Parathyroid adenoma (tissue), 2 donors: ENCODE measurements at regions not wholly inside any gene's neighbourhood (a gene's known extent, or its start where the extent isn't known, plus 50 kb on each side); places are given as distances from the start of the nearest gene placed in this dataset.

Experiments
- H2AFZ ChIP-seq: fragments of 300-600 bp; sonication (generic); one replicate; pipeline ENCODE4 v1.7.0; 2017; ENCODE audit warnings: antibody characterized with exemption, mild to moderate bottlenecking
- H3K27ac ChIP-seq: fragments of 300-600 bp; sonication (generic); one replicate; pipeline ENCODE4 v1.7.0; 2017
- H3K27me3 ChIP-seq: fragments of 300-600 bp; sonication (generic); one replicate; pipeline ENCODE4 v1.7.0; 2017; ENCODE audit warnings: low read length; ENCODE audit not compliant: control insufficient read depth, insufficient read depth
- H3K36me3 ChIP-seq: fragments of 300-600 bp; sonication (generic); one replicate; pipeline ENCODE4 v1.7.0; 2017; ENCODE audit warnings: low read length; ENCODE audit not compliant: control insufficient read depth, insufficient read depth
- H3K4me1 ChIP-seq: fragments of 300-600 bp; sonication (generic); one replicate; pipeline ENCODE4 v1.7.0; 2017; ENCODE audit warnings: control low read depth
- H3K4me2 ChIP-seq: fragments of 300-600 bp; sonication (generic); one replicate; pipeline ENCODE4 v1.7.0; 2017; ENCODE audit warnings: low read length
- H3K4me3 ChIP-seq: fragments of 300-600 bp; sonication (generic); one replicate; pipeline ENCODE4 v1.7.0; 2017; ENCODE audit warnings: low read depth, low read length
- H3K79me2 ChIP-seq: fragments of 300-600 bp; sonication (generic); one replicate; pipeline ENCODE4 v1.7.0; 2017; ENCODE audit warnings: control low read depth
- H3K9ac ChIP-seq: fragments of 300-600 bp; sonication (generic); one replicate; pipeline ENCODE4 v1.7.0; 2017; ENCODE audit warnings: mild to moderate bottlenecking
- H3K9me3 ChIP-seq: fragments of 300-600 bp; sonication (generic); one replicate; pipeline ENCODE4 v1.7.0; 2017; ENCODE audit warnings: low read length; ENCODE audit not compliant: control insufficient read depth
- TF ChIP-seq, protein P1 (sequence below): fragments of 300-600 bp; sonication (generic); IDR thresholded peaks from one replicate; pipeline ENCODE4 v1.7.0; 2017; ENCODE audit warnings: antibody characterized with exemption, mild to moderate bottlenecking
- donor health status: primary hyperparathyroidism.

DNA sequence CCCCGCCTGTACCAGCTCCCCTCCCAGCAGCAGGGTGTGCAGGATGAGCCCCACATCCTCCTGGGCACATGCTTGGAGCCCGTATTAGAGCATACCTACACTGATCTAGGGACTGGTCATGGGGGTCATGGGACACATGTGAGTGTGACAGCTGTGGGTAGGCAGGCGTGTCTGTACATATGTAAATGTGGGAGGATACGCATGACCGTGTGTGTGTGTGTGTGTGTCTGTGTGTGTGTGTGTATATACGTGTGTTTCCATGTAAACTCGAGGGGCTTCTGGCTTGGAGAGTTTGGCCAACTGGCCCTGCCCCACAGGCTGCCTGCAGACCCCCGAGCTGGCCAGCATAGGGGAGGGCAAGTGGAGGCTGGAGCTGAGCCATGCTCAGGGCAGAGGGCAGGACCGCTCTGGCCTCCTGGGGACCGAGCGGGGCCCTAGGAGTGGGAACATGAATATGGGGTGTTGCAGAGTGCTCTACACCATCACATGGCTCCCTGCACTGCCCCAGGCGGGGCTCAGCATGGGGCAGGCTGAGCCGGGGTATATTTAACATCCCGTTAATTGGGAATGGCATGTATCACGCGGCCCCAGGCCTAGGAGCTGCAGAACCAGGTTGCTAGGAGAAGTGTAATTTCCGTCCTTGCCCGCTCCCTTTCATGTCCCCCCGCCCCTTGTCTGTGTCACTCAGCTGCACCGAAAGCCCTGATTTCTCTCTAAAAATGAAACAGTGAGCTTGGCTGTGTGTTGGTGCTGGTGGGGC is 152.7 kb upstream of the PCBD1 start:
- Histone ChIP-seq H3K79me2 (no peaks in the 10 kb centered on the region), H3K9ac (no peak overlapping the region), H2AFZ (no peak overlapping the region), H3K4me3 (no peak overlapping the region), H3K4me2 (no peak overlapping the region), H3K27me3 (no peaks in the 10 kb centered on the region), H3K4me1 (no peaks in the 10 kb centered on the region), H3K36me3 (no peaks in the 10 kb centered on the region), H3K27ac (no peak overlapping the region), H3K9me3 (no peaks in the 10 kb centered on the region)
- TF ChIP-seq, protein P1, sequence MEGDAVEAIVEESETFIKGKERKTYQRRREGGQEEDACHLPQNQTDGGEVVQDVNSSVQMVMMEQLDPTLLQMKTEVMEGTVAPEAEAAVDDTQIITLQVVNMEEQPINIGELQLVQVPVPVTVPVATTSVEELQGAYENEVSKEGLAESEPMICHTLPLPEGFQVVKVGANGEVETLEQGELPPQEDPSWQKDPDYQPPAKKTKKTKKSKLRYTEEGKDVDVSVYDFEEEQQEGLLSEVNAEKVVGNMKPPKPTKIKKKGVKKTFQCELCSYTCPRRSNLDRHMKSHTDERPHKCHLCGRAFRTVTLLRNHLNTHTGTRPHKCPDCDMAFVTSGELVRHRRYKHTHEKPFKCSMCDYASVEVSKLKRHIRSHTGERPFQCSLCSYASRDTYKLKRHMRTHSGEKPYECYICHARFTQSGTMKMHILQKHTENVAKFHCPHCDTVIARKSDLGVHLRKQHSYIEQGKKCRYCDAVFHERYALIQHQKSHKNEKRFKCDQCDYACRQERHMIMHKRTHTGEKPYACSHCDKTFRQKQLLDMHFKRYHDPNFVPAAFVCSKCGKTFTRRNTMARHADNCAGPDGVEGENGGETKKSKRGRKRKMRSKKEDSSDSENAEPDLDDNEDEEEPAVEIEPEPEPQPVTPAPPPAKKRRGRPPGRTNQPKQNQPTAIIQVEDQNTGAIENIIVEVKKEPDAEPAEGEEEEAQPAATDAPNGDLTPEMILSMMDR, result no peak

DNA sequence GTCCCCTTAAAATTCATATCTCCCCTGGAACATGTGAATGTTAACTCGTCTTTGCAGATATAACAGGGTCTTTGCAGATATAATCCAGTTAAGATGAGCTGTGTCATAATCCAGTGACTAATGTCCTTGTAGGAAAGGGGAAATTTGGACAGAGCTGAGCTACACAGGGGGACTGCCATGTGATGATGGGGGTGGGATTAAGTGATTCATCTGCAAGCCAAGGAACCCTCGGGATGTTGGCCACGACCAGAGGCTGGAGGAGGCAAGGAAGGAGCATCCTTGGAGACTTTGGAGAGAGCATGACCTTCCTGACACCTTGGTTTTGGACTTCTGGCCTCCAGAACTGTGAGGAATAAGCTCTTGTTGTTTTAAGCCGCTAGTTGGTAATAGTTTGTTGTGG is 153.9 kb upstream of the PCBD1 start:
- Histone ChIP-seq H2AFZ (no peak overlapping the region), H3K4me1 (no peaks in the 10 kb centered on the region), H3K27ac (no peak overlapping the region), H3K36me3 (no peaks in the 10 kb centered on the region), H3K79me2 (no peaks in the 10 kb centered on the region), H3K4me2 (no peak overlapping the region), H3K4me3 (no peak overlapping the region), H3K9me3 (no peaks in the 10 kb centered on the region), H3K9ac (no peak overlapping the region), H3K27me3 (no peaks in the 10 kb centered on the region)
- TF ChIP-seq, protein P1, result no peak

DNA sequence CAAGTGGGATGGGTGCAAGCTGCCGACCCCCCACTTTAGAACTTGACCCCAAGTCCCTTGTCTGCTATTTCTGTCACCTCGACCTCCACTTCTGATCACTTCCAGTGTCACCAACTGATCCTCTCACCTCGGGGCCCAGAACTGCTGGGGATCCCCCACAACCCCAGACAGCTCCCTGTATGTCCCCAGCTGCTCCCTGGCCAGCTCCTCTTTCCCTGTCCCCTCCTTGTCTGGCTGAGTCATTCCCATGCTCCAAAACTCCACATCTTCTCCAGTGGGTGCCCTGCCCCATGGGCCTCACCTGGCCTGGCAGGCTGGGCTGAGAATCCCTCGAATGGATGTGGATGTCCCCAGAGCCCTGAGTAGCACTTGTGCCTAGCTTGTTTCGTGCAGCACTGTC is 154.3 kb upstream of the PCBD1 start:
- no peaks in the 10 kb centered on the region for H3K4me1 ChIP-seq
- H3K9me3 ChIP-seq, result no peaks in the 10 kb centered on the region
- H3K9ac ChIP-seq, result no peak overlapping the region
- H3K4me2 ChIP-seq, result no peak overlapping the region
- H3K27ac ChIP-seq, result no peak overlapping the region
- no peaks in the 10 kb centered on the region for H3K79me2 ChIP-seq
- H3K4me3 ChIP-seq, result no peak overlapping the region
- no peaks in the 10 kb centered on the region for H3K36me3 ChIP-seq
- TF ChIP-seq, protein P1, result no peak
- H3K27me3 ChIP-seq, result no peaks in the 10 kb centered on the region
- no peak overlapping the region for H2AFZ ChIP-seq

DNA sequence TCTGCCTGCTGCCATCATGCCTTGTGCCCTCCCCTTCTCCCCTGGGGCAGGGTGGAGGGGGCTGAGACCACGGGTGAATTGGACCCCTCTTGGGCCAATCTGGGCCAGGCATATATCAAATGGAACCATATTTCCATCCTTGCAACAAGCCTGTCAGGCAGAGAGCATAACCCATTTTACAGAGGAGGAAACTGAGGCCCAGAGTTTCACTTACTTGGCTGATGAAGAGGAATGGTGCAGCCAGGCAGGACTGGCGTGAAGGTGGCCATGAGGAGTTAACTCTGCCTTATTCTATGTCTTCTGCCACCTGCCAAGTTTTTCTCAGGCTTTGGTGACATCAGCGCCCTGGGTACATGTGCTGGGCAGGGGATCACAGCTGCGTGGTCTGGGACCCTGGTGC is 155.5 kb upstream of the PCBD1 start:
- Histone ChIP-seq H3K4me3 (no peak overlapping the region), H3K79me2 (no peaks in the 10 kb centered on the region), H3K9ac (no peak overlapping the region), H3K9me3 (no peaks in the 10 kb centered on the region), H3K27me3 (no peaks in the 10 kb centered on the region), H3K4me2 (no peak overlapping the region), H3K27ac (no peak overlapping the region), H3K36me3 (no peaks in the 10 kb centered on the region), H2AFZ (no peak overlapping the region), H3K4me1 (no peaks in the 10 kb centered on the region)
- TF ChIP-seq, protein P1, result no peak

GRCh38 chr10:71044720-71045119 is 156.4 kb upstream of the PCBD1 start:
- H3K27ac ChIP-seq, result no peak overlapping the region
- H3K4me3 ChIP-seq, result no peak overlapping the region
- H2AFZ ChIP-seq, result no peak overlapping the region
- H3K9me3 ChIP-seq, result no peaks in the 10 kb centered on the region
- no peaks in the 10 kb centered on the region for H3K79me2 ChIP-seq
- H3K9ac ChIP-seq, result no peak overlapping the region
- H3K27me3 ChIP-seq, result no peaks in the 10 kb centered on the region
- H3K4me2 ChIP-seq, result no peak overlapping the region
- TF ChIP-seq, protein P1, result no peak
- no peaks in the 10 kb centered on the region for H3K4me1 ChIP-seq
- H3K36me3 ChIP-seq, result no peaks in the 10 kb centered on the region
